Osteoblast (primary cell): ENCODE measurements at regions not wholly inside any gene's neighbourhood (a gene's known extent, or its start where the extent isn't known, plus 50 kb on each side); places are given as distances from the start of the nearest gene placed in this dataset.
A peak's percentile ranks its signal among the peaks of the same experiment; 100 is the strongest.

Experiments used
- DNase-seq: peaks from one replicate; pipeline ENCODE4 v3.0.0; 2011; ENCODE audit warnings: low spot score, mixed read lengths; ENCODE audit not compliant: insufficient read length; ENCODE audit errors: missing footprints
- H2AFZ ChIP-seq: 2 replicates; pipeline ENCODE4 v1.6.0; 2011; ENCODE audit warnings: mild to moderate bottlenecking, low read length
- H3K27ac ChIP-seq: 2 replicates; pipeline ENCODE4 v1.5.1; 2011; ENCODE audit warnings: mild to moderate bottlenecking, low read depth, low read length, moderate library complexity
- H3K27me3 ChIP-seq: 2 replicates; pipeline ENCODE4 v1.6.0; 2012; ENCODE audit warnings: mild to moderate bottlenecking, control low read depth, inconsistent platforms, low read length, moderate library complexity; ENCODE audit not compliant: insufficient read depth
- H3K36me3 ChIP-seq: 2 replicates; pipeline ENCODE4 v1.5.1; 2011; ENCODE audit warnings: mild to moderate bottlenecking, low read length, control low read depth, moderate library complexity; ENCODE audit not compliant: insufficient read depth
- H3K4me1 ChIP-seq: 2 replicates; pipeline ENCODE4 v1.5.1; 2011; ENCODE audit warnings: mild to moderate bottlenecking, low read length, control low read depth, moderate library complexity; ENCODE audit not compliant: insufficient read depth
- H3K4me2 ChIP-seq: 2 replicates; pipeline ENCODE4 v1.6.0; 2011; ENCODE audit warnings: mild to moderate bottlenecking, low read length; ENCODE audit not compliant: insufficient read depth
- H3K4me3 ChIP-seq: fragments of 200-600 bp; sonication (generic); 3 replicates; pipeline ENCODE4 v1.5.1; 2012; ENCODE audit warnings: mild to moderate bottlenecking, low read length, inconsistent platforms; ENCODE audit not compliant: insufficient read depth
- H3K79me2 ChIP-seq: 2 replicates; pipeline ENCODE4 v1.6.0; 2012; ENCODE audit warnings: mild to moderate bottlenecking, low read length, control low read depth, inconsistent platforms; ENCODE audit not compliant: insufficient read depth
- H3K9me3 ChIP-seq: 2 replicates; pipeline ENCODE4 v1.5.1; 2011; ENCODE audit warnings: low read depth, low read length, control low read depth
- H4K20me1 ChIP-seq: 2 replicates; pipeline ENCODE4 v1.6.0; 2012; ENCODE audit warnings: mild to moderate bottlenecking, low read length, control low read depth; ENCODE audit not compliant: insufficient read depth
- CTCF ChIP-seq: IDR thresholded peaks from 2 replicates; pipeline ENCODE4 v1.5.1; 2011; ENCODE audit warnings: mild to moderate bottlenecking, low read depth, low read length, moderate library complexity; ENCODE audit errors: extremely low read depth

GRCh38 chr12:43294916-43295315, 257.1 kb downstream of the ADAMTS20 start:
- no peak overlapping the region for H3K4me2 ChIP-seq
- no peaks in the 10 kb centered on the region for H3K27me3 ChIP-seq
- H3K27ac ChIP-seq, result no peak overlapping the region
- no peaks in the 10 kb centered on the region for H3K9me3 ChIP-seq
- H3K4me1 ChIP-seq, result peaks cover 44% of the 10 kb centered on the region
- H2AFZ ChIP-seq, result no peak overlapping the region
- TF ChIP-seq CTCF, result no peak
- no peak for DNase-seq
- no peaks in the 10 kb centered on the region for H3K36me3 ChIP-seq
- H3K79me2 ChIP-seq, result no peaks in the 10 kb centered on the region
- H3K4me3 ChIP-seq, result no peak overlapping the region
- no peaks in the 10 kb centered on the region for H4K20me1 ChIP-seq

GRCh38 chr12:43294147-43294546, 257.9 kb downstream of the ADAMTS20 start:
- H3K9me3 ChIP-seq, result no peaks in the 10 kb centered on the region
- DNase-seq, result no peak
- peaks cover 46% of the 10 kb centered on the region for H3K4me1 ChIP-seq
- H3K27ac ChIP-seq, result no peak overlapping the region
- TF ChIP-seq CTCF, result no peak
- no peak overlapping the region for H3K4me3 ChIP-seq
- H3K27me3 ChIP-seq, result no peaks in the 10 kb centered on the region
- H3K79me2 ChIP-seq, result no peaks in the 10 kb centered on the region
- H4K20me1 ChIP-seq, result no peaks in the 10 kb centered on the region
- no peak overlapping the region for H3K4me2 ChIP-seq
- H2AFZ ChIP-seq, result no peak overlapping the region
- no peaks in the 10 kb centered on the region for H3K36me3 ChIP-seq

GRCh38 chr12:43293396-43293795, 258.6 kb downstream of the ADAMTS20 start:
- TF ChIP-seq CTCF, result no peak
- Histone ChIP-seq H4K20me1 (no peaks in the 10 kb centered on the region), H3K9me3 (no peaks in the 10 kb centered on the region), H3K4me1 (peaks cover 51% of the 10 kb centered on the region), H3K36me3 (no peaks in the 10 kb centered on the region), H3K27ac (peak overlapping the region; percentile 82), H2AFZ (peak overlapping the region; percentile 0), H3K27me3 (no peaks in the 10 kb centered on the region), H3K4me2 (no peak overlapping the region), H3K4me3 (no peak overlapping the region), H3K79me2 (no peaks in the 10 kb centered on the region)
- DNase-seq, result no peak

- H3K9me3 ChIP-seq, result no peaks in the 10 kb centered on the region
Observed at GRCh38 chr12:43292699-43293098, 259.3 kb downstream of the ADAMTS20 start.

More at GRCh38 chr12:43292699-43293098, 259.3 kb downstream of the ADAMTS20 start:
- Histone ChIP-seq H3K27me3 (no peaks in the 10 kb centered on the region), H4K20me1 (no peaks in the 10 kb centered on the region), H3K4me1 (peaks cover 51% of the 10 kb centered on the region), H3K36me3 (no peaks in the 10 kb centered on the region), H2AFZ (no peak overlapping the region), H3K27ac (peak overlapping the region; percentile 82), H3K4me2 (peak overlapping the region; percentile 22), H3K79me2 (no peaks in the 10 kb centered on the region), H3K4me3 (no peak overlapping the region)
- DNase-seq, result no peak
- TF ChIP-seq CTCF, result no peak
